DOHH2 (cell line): ENCODE measurements at regions not wholly inside any gene's neighbourhood (a gene's known extent, or its start where the extent isn't known, plus 50 kb on each side); places are given as distances from the start of the nearest gene placed in this dataset.

Source experiments
- H3F3A ChIP-seq: fragments of 200-600 bp; sonication (generic), shearing (Covaris generic); 2 replicates; pipeline ENCODE4 v1.6.0; 2016; ENCODE audit warnings: antibody characterized with exemption, mild to moderate bottlenecking; ENCODE audit not compliant: control insufficient read depth, insufficient read depth
- H3K27ac ChIP-seq: fragments of 200-600 bp; sonication (generic); 2 replicates; pipeline ENCODE4 v1.5.1; 2014; ENCODE audit warnings: low read depth, mild to moderate bottlenecking, low read length, moderate library complexity
- H3K27me3 ChIP-seq: fragments of 200-600 bp; sonication (generic); 2 replicates; pipeline ENCODE4 v1.6.1; 2014; ENCODE audit warnings: mild to moderate bottlenecking, low read length, mixed read lengths; ENCODE audit not compliant: control insufficient read depth
- H3K36me3 ChIP-seq: fragments of 200-600 bp; sonication (generic); 2 replicates; pipeline ENCODE4 v1.6.1; 2014; ENCODE audit warnings: mild to moderate bottlenecking, low read length, moderate library complexity, mixed read lengths; ENCODE audit not compliant: control insufficient read depth
- H3K4me1 ChIP-seq: fragments of 200-600 bp; sonication (generic); 2 replicates; pipeline ENCODE4 v1.6.1; 2014; ENCODE audit warnings: mild to moderate bottlenecking, low read length, mixed read lengths; ENCODE audit not compliant: control insufficient read depth
- H3K4me2 ChIP-seq: fragments of 200-600 bp; sonication (generic); 2 replicates; pipeline ENCODE4 v1.6.0; 2014; ENCODE audit warnings: mild to moderate bottlenecking, low read length, moderate library complexity
- H3K4me3 ChIP-seq: fragments of 200-600 bp; sonication (generic); 2 replicates; pipeline ENCODE4 v1.5.1; 2014; ENCODE audit warnings: mild to moderate bottlenecking, low read length, mixed read lengths
- H3K79me2 ChIP-seq: fragments of 200-600 bp; sonication (generic); 2 replicates; pipeline ENCODE4 v1.6.1; 2014; ENCODE audit warnings: mild to moderate bottlenecking, low read length, mixed read lengths; ENCODE audit not compliant: control insufficient read depth
- H3K9me2 ChIP-seq: fragments of 200-600 bp; sonication (generic); replicated peaks from 2 replicates; pipeline ENCODE4 v1.6.1; 2014; ENCODE audit warnings: mild to moderate bottlenecking, low read length, mixed read lengths; ENCODE audit not compliant: control insufficient read depth
- H3K9me3 ChIP-seq: fragments of 200-600 bp; sonication (generic); 2 replicates; pipeline ENCODE4 v1.6.1; 2014; ENCODE audit warnings: antibody characterized with exemption, low read length, mixed read lengths; ENCODE audit not compliant: control insufficient read depth, insufficient read depth
- H4K20me1 ChIP-seq: fragments of 200-600 bp; sonication (generic); 2 replicates; pipeline ENCODE4 v1.6.0; 2014; ENCODE audit warnings: low read depth, mild to moderate bottlenecking, antibody characterized with exemption, low read length, moderate library complexity; ENCODE audit not compliant: control insufficient read depth, insufficient read depth
- EZH2phosphoT487 ChIP-seq: fragments of 200-600 bp; sonication (generic); IDR thresholded peaks from 2 replicates; pipeline ENCODE4 v1.6.1; 2017; ENCODE audit warnings: borderline replicate concordance, mild to moderate bottlenecking, antibody characterized with exemption, low read length, moderate library complexity, mixed read lengths
- TF ChIP-seq, protein P1 (sequence below): fragments of 200-600 bp; sonication (generic); IDR thresholded peaks from one replicate; pipeline ENCODE4 v1.5.1; 2014; ENCODE audit warnings: antibody characterized with exemption, mild to moderate bottlenecking, low read depth, low read length; ENCODE audit not compliant: poor library complexity, severe bottlenecking

GRCh38 chr22:42330170-42330569 is 59.7 kb upstream of the TCF20 start:
- Histone ChIP-seq H3K9me3 (no peaks in the 10 kb centered on the region), H3K27ac (no peak overlapping the region), H3K79me2 (no peaks in the 10 kb centered on the region), H3F3A (no peaks in the 10 kb centered on the region), H3K9me2 (no peaks in the 10 kb centered on the region), H3K27me3 (0 out of 2 replicates have a peak, but pooled peaks cover 3% of the 10 kb centered on the region), H3K36me3 (no peaks in the 10 kb centered on the region), H4K20me1 (peaks cover 8% of the 10 kb centered on the region; the same call in 1 of the 2 replicates), H3K4me1 (peaks cover 18% of the 10 kb centered on the region), H3K4me3 (no peak overlapping the region), H3K4me2 (no peak overlapping the region)
- no peak for TF ChIP-seq EZH2phosphoT487
- TF ChIP-seq, protein P1, sequence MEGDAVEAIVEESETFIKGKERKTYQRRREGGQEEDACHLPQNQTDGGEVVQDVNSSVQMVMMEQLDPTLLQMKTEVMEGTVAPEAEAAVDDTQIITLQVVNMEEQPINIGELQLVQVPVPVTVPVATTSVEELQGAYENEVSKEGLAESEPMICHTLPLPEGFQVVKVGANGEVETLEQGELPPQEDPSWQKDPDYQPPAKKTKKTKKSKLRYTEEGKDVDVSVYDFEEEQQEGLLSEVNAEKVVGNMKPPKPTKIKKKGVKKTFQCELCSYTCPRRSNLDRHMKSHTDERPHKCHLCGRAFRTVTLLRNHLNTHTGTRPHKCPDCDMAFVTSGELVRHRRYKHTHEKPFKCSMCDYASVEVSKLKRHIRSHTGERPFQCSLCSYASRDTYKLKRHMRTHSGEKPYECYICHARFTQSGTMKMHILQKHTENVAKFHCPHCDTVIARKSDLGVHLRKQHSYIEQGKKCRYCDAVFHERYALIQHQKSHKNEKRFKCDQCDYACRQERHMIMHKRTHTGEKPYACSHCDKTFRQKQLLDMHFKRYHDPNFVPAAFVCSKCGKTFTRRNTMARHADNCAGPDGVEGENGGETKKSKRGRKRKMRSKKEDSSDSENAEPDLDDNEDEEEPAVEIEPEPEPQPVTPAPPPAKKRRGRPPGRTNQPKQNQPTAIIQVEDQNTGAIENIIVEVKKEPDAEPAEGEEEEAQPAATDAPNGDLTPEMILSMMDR, result no peak

DNA sequence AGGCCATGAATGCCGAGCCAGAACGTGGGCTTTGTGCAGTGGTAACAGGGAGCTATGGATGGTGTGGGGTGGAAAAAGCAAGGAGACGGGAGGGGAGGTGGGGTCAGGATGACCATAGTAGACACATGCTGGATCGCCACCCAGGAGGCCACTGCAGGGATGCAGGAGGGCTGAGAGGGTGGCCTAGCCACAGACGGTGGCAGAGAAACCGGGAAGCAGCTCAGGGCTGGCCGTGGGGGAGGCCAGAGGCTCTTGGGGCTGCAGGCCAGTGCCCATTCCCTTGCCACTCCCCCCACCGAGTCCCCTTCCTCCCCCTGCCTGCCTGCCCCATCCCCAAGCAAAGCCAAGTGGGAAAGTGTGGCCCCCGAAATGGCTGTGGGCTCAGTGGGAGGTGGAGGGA is 59.1 kb upstream of the TCF20 start:
- Histone ChIP-seq H3K4me2 (no peak overlapping the region), H3K36me3 (no peaks in the 10 kb centered on the region), H3K9me3 (no peaks in the 10 kb centered on the region), H4K20me1 (peaks cover 8% of the 10 kb centered on the region; the same call in 1 of the 2 replicates), H3K4me3 (no peak overlapping the region), H3K27me3 (0 out of 2 replicates have a peak, but pooled peaks cover 3% of the 10 kb centered on the region), H3F3A (no peaks in the 10 kb centered on the region), H3K4me1 (peaks cover 23% of the 10 kb centered on the region), H3K79me2 (no peaks in the 10 kb centered on the region), H3K9me2 (no peaks in the 10 kb centered on the region), H3K27ac (no peak overlapping the region)
- TF ChIP-seq, protein P1, result no peak
- no peak for TF ChIP-seq EZH2phosphoT487

GRCh38 chr22:42328784-42329145 is 58.3 kb upstream of the TCF20 start:
- H3K36me3 ChIP-seq, result no peaks in the 10 kb centered on the region
- H3K4me2 ChIP-seq, result no peak overlapping the region
- peaks cover 23% of the 10 kb centered on the region for H3K4me1 ChIP-seq
- 0 out of 2 replicates have a peak, but pooled peaks cover 3% of the 10 kb centered on the region for H3K27me3 ChIP-seq
- H3F3A ChIP-seq, result no peaks in the 10 kb centered on the region
- H3K27ac ChIP-seq, result no peak overlapping the region
- H3K79me2 ChIP-seq, result no peaks in the 10 kb centered on the region
- TF ChIP-seq, protein P1, result no peak
- no peak for TF ChIP-seq EZH2phosphoT487
- no peaks in the 10 kb centered on the region for H3K9me2 ChIP-seq
- no peak overlapping the region for H3K4me3 ChIP-seq
- peaks cover 8% of the 10 kb centered on the region; the same call in 1 of the 2 replicates for H4K20me1 ChIP-seq
- no peaks in the 10 kb centered on the region for H3K9me3 ChIP-seq
